GM12875 (cell line): ENCODE measurements at regions not wholly inside any gene's neighbourhood (a gene's known extent, or its start where the extent isn't known, plus 50 kb on each side); places are given as distances from the start of the nearest gene placed in this dataset.

ENCODE experiments used
- H3K4me3 ChIP-seq: one replicate; pipeline ENCODE4 v1.5.1; 2011; ENCODE audit warnings: low read depth, low read length, control low read depth
- TF ChIP-seq, protein P1 (sequence below): IDR thresholded peaks from 2 replicates; pipeline ENCODE4 v1.5.1; 2011; ENCODE audit warnings: low read depth, mild to moderate bottlenecking, control low read depth, inconsistent platforms, low read length, moderate library complexity, borderline replicate concordance; ENCODE audit not compliant: insufficient read depth

DNA sequence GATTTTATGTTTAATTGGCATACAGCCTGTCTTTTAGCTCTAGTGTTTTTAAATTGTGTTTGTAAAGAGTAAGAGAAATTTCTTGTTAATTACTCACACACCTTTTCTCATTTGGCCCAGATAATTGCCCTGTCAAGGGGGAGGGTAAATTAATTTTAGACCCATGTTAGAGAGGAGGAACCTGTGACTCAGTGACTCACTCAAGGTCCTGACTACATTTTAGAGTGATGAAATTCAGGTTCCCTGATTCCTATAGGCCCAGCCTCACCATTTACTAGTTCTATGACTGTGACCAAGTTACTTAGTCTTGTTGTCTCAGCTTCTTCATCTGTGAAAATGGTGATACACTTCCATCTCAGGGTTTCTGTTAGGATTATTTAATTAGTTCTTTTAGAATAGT, 125.2 kb upstream of the DPH6 start:
- TF ChIP-seq, protein P1, sequence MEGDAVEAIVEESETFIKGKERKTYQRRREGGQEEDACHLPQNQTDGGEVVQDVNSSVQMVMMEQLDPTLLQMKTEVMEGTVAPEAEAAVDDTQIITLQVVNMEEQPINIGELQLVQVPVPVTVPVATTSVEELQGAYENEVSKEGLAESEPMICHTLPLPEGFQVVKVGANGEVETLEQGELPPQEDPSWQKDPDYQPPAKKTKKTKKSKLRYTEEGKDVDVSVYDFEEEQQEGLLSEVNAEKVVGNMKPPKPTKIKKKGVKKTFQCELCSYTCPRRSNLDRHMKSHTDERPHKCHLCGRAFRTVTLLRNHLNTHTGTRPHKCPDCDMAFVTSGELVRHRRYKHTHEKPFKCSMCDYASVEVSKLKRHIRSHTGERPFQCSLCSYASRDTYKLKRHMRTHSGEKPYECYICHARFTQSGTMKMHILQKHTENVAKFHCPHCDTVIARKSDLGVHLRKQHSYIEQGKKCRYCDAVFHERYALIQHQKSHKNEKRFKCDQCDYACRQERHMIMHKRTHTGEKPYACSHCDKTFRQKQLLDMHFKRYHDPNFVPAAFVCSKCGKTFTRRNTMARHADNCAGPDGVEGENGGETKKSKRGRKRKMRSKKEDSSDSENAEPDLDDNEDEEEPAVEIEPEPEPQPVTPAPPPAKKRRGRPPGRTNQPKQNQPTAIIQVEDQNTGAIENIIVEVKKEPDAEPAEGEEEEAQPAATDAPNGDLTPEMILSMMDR = no peak
- H3K4me3 ChIP-seq = no peak overlapping the region

DNA sequence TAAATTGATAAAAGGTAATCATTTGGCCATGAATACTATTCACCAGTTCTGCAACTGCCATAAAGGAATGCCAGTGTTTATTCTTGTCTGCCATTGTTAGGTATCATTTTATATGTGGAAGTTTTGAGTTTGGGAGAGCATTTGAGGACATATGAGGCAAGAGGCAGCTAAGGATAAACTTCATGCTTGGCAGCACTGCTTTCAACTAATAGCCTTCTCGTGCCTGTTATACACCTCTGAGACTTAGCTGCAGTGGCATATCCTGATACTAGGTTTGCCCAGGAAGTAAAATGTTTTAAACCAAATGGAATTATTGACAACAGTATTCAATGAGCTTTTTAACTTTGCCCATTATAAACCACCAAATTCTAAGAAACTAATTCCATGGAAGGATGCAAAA, 126.0 kb upstream of the DPH6 start:
- H3K4me3 ChIP-seq = no peak overlapping the region
- TF ChIP-seq, protein P1 = no peak

DNA sequence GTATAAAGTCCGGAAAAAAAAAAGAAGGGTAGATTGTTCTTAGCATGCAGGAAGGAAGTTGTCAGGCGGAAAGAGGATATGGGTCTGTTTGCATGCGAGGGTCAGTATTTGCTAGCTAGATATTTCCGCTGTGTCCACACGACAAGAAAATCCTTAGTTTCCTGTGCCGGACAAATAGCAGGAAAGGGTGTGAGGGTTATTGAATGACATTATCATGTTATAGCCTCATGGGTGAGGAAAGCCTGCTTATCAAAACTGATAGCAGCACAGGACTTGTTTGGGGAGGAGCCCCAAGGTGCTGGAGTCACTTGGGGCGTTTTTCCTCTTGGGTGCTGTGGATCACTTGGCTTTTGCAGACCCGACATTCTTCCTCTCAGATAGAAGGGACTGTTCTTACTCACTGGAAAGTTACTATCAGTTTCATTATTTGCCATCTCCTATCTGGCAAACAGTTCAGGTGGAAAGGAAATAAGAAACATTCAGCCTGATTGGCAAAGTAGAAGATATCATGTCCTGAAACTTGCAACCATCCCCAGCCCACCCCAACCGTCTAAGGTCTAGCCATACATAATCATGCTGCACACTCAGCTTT, 127.2 kb upstream of the DPH6 start:
- H3K4me3 ChIP-seq = peak overlapping the region; percentile 31
- TF ChIP-seq, protein P1 = no peak

DNA sequence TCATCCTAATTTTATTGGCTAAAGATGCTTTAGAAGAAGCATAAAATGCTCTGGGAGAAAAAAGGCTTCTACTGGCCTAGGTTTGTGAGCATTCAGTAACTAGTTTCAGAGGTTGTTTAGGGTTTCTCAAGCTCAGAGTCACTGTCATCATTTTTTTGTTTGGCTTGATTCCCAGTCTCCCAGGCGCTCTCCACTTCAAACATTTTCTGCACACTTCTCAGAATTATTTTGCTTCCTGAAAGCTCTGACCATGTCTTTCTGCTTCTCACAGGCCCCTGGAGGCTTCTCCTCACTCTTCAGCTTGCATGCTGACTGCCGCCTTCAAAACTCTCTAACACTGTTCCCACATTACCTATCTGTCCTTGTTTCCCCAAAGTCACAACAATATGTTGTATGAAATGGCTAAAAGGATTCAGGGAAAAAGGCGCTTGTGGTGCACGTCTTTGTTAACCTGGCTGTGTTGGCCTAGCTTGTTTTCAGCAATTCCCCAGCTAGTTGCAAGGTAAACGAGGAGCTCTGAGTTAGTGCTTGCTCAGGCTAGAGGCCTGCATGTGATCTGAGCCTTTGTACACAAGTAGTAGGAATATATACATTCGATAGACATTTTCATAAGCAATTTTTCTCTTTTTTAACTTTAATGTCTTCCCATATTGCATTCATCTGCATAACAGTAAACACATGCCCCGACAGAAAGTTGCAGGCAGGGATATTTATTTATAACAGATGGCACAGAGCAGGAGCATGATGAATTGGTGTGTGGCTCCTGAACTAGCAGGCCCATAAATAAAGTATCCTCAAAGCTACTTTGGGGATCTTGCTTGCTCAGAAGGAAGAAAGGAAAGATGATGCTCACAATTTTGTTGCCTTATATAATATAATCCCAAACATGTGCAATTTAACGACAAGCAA, 129.2 kb upstream of the DPH6 start:
- H3K4me3 ChIP-seq = no peak overlapping the region
- TF ChIP-seq, protein P1 = no peak

DNA sequence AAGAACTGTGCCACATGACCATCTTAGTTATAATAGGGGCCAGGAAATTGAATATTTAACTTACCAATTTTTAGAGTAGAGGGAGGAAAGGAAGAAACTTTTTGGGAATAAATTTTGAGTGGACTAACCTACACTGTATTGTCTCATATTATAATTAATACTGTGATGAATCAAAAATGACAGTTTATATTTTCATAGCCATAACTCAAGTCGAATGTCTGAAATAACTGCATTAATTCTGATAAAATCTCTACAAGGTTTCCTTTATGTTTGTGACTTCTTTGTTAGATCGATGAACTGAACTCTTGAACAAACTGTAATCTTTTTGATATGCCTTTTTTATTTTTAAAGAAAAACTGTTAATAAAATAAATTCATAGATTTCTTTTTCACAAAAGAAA, 132.8 kb upstream of the DPH6 start:
- H3K4me3 ChIP-seq = no peak overlapping the region
- TF ChIP-seq, protein P1 = no peak

DNA sequence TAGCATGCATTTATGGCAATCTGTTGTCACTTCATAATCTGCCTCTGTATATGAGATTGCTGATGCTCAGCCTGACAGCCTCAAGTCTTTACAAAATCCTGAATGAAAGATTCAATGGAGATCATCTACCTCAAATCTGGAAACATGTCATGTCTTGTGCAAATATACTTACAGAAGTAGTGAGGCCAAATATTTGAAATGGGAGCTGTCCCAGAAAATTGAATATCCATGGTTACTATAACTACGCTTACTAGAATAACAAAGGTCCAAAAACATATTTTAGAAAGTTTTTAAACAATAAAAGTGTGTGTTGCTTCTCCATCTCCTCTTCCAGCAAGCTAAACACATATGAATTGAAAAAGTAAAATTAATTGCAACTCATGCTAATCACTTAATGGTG, 133.2 kb upstream of the DPH6 start:
- no peak overlapping the region for H3K4me3 ChIP-seq
- TF ChIP-seq, protein P1 = no peak

DNA sequence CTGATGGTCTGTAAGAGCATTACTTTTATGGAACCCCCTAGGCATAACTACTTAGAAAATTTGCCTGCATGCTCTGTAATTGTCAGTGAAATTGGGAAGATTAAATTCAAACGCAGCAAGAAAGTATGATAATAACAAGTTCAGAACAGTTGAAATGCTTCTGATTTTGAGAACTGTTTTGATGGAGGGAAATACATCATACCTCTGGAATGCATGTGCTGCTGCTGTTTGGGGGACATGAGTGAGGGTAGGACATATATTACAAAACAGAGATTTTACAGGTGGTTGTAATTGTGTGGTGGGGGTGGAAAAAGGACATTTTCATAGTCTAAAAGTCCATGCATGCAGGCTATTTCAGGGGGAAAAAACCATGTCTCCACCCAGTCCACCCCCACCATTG, 135.0 kb upstream of the DPH6 start:
- TF ChIP-seq, protein P1 = no peak

More for the DNA sequence above, 135.0 kb upstream of the DPH6 start:
- no peak overlapping the region for H3K4me3 ChIP-seq
